HG03558 (cell line): ENCODE measurements at regions not wholly inside any gene's neighbourhood (a gene's known extent, or its start where the extent isn't known, plus 50 kb on each side); places are given as distances from the start of the nearest gene placed in this dataset.

Experiments used
- ATAC-seq: cut with Tn5 transposase; IDR thresholded peaks from one replicate; pipeline ENCODE4 v1.9.1; 2021; ENCODE audit warnings: moderate number of reproducible peaks; ENCODE audit not compliant: unreplicated experiment; ENCODE audit errors: extremely low read depth

DNA sequence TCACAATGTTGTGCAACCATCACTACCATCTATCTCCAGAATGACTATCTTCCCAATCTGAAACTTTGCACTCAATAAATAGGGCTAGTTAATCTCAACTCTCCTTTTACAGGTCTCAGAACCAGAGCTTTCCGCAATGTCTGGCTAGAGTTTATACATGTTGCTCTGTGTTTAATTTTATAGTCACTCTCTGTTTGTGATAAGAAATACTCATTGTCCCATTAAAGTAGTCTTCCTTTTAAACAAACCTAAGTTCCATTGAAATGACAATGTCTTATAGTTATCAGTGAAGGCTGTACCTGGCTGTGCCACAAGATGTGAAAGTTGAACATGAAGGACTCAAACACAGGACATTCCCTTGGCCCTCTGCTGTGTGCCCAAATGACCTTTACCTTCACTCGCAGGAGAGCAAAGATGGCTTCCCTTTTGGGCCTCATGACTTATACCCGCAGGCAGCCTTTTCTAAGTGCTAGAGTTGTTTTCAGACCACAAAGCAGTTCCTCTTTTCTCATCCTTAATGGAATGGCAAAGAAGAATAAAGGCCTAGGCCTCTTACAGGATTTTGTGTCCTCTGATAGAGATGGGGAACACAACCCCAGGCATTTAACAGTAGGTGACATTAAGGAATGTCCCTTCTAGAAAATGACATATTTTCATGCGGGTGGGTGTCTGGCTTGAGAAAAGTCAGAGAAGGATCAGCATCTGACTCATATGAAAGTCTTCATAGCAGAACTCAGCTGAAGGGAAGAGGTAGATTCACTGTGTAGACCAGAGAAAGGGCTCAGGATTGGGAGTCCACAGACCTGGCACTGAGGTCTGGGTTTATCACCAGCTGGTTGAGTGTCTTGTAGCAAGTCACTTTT is 69.6 kb upstream of the ATP10B start:
- ATAC-seq, result no peak

DNA sequence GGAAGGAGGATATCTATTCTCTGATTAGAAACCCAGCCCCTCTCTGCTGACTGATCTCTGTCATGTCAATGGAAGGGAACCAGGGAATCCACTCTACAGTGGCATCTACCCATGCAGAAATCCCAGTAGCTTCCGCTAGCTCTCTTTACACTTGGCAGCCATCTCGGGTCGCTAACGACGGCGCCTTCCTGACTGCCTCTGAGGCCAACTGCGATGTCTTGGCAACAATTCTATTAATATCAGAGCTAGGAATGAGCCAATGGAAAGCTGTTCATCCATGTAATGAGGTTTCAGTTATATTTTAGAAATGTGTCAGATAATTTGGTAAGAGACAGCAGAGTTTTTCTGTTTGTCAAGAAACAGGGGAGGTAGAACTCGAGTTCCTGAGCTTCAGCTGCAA is 67.6 kb upstream of the ATP10B start:
- ATAC-seq, result no peak

DNA sequence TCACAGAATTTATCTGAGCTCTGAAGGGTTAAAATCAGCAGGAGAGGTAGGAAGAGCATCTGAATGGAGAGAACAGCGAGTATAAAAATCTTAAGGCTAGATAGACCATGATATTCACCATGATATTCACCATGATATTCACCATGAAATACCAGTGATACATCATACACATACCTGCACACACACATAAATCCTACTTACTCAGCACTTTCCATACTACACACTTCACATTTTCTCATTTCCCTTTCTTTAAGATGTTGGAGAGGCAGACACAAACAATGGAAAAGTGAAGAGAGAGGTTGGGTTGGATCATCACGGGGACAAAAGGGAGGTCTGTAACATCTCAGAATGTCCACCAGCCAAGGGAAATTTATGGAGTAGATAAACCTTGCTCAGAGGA is 66.4 kb upstream of the ATP10B start:
- ATAC-seq, result no peak

DNA sequence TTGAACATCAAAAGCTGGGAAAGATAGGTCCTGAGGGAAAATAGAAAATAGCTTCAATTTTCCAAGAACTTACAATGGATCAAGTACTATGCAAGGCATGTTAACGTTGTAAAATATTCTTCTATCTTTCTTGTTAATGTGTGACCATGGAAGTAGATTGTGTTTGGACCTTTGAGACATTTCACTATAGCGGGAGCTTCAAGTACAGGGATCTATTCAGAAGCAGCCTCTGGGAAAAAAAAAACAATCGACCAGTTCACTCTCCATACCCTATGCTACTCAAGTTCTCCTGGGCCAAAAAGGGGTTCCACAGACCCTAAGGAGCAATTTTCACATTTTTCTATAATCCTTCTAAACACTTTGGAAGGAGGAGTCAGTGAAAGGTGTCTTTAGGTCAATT is 54.1 kb upstream of the ATP10B start:
- no peak for ATAC-seq

DNA sequence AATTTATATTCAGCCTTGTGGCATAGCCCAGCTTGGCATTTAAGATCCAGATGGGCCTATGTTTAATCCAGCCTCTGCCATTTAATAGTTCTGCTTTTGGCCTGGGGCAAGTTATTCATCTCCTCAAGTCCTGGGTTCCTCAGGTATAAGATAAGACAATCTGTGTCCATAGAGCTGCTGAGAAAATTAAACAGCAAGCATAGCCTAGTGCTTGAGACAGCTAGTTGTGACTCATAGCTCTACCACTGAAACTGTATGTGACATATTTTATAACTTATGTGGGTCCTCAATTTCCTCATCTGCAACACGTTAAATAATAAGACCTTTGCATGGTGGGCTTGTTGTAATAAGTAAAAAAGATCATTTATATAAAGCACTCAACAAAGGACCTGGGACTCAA is 53.3 kb upstream of the ATP10B start:
- ATAC-seq, result peak; percentile 50

DNA sequence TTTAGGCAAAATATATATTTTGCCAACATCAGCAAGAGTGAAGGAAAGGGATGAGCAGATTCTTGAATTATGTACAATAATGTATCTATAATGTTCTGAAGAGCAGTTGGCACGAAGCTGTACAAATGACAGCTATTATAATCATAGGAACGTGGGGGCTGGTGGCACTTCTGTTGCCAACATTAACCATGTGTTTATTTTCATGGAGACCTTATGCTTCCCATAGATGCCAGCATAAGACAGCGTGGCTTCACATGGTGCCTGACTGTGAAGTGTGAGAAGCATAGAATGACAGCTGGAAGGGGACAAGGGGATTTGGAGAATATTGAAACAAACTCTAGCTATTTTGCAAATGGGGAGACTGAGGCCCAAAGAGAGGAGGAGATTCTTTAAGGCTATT is 52.6 kb upstream of the ATP10B start:
- no peak for ATAC-seq

DNA sequence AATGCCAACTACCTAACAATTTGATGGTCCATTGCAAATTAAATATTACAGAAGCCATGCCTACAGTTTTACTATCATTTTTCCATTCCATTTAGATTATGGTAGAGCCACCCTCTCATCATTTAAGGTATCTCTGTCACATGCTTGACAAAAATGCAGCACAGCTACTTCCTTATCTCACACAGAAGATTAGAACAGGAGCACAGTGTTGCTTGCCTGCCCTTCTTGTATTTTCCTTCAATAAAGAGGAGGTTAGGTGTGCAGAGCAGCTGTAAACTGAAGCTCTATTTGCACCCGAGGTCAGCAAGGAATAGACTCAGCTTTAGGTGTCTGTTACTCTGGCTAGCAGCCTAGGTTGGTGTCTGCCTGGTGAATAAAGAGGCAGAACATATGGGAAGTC is 51.5 kb upstream of the ATP10B start:
- ATAC-seq, result no peak

DNA sequence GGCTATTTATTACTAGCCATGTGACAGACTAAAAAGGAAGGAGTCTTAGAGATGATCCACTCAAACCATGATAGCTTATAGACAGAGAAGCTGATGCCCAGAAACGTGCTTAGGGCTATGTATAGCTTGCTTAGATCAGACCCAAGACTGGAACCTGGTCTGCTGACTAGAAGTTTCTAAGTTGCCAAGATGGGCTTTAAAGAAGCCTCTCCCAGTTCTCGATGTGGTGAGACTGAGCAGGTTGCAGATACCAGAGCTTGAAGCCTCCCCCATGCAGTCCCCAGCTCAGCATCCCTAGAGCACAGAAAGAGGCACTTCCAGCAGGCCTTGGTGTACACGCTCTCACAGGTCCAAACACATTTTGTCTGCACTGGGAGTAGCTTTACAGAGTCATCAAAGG is 51.1 kb upstream of the ATP10B start:
- no peak for ATAC-seq
